ENCODE measurements at regions not wholly inside any gene's neighbourhood (a gene's known extent, or its start where the extent isn't known, plus 50 kb on each side); places are given as distances from the start of the nearest gene placed in this dataset.

DNA sequence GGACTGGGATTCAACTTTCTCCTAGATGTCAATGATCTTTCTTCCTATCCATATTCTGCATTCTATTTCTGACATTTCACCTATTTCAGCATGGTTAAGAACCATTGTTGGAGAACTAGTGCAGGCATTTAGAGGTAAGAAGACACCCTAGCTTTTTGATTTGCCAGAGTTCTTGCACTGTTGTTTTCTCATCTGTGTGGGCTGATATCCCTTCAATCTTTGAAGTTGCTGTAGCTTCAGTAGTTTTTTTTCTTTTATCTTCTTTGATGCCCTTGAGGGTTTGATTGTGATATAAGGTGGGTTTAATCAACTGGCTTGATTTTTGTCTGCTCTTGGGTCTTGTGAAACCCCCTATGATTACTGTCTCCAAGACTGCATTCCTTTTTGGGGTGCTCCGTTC, 502.1 kb downstream of the ETS1 start:
- H3K27me3 Mint-ChIP-seq = peaks cover 19% of the 10 kb centered on the region
- H3K9me3 Mint-ChIP-seq (ENCODE audit: insufficient read depth) = peaks cover 15% of the 10 kb centered on the region

GRCh38 chr11:128082574-128082973, 504.8 kb downstream of the ETS1 start:
- Histone ChIP-seq H3K27ac (ENCODE audit: low read length in 2 of 2) (no peak overlapping the region), H3K4me2 (replicated peaks; ENCODE audit: low read depth, low read length, poor library complexity, severe bottlenecking) (no peak overlapping the region), H3K4me3 (ENCODE audit: control extremely low read depth in 1 of 5, extremely low read depth in 1 of 5, insufficient read depth in 1 of 5, low read depth in 2 of 5, low read length in 4 of 5) (no peak overlapping the region), H4K20me1 (ENCODE audit: control insufficient read depth, insufficient read depth, low read length, poor library complexity, severe bottlenecking) (no peaks in the 10 kb centered on the region), H3K79me2 (ENCODE audit: control insufficient read depth, insufficient read depth, low read length) (no peaks in the 10 kb centered on the region), H3K27me3 (replicated peaks in 1 of 4; ENCODE audit: control extremely low read depth in 1 of 4, control insufficient read depth in 3 of 4, insufficient read depth in 4 of 4, low read length in 3 of 4) (peaks cover 0 to 3% (median 0%) of the 10 kb centered on the region in 4 experiments), H3K9ac (ENCODE audit: low read length) (no peak overlapping the region), H2AFZ (ENCODE audit: insufficient read depth, low read depth, low read length, poor library complexity, severe bottlenecking) (no peak overlapping the region), H3K9me3 (ENCODE audit: control extremely low read depth in 1 of 3, control insufficient read depth in 2 of 3, insufficient read depth in 1 of 3, low read length in 2 of 3) (no peaks in the 10 kb centered on the region), H3K4me1 (ENCODE audit: control insufficient read depth in 2 of 2, insufficient read depth in 2 of 2, low read length in 2 of 2) (no peaks in the 10 kb centered on the region), H3K36me3 (replicated peaks in 1 of 2; ENCODE audit: control extremely low read depth in 1 of 2, control insufficient read depth in 1 of 2, extremely low read depth in 1 of 2, insufficient read depth in 2 of 2, low read length in 1 of 2) (no peaks in the 10 kb centered on the region)
- intact Hi-C loops (cut with micrococcal nuclease) = no loop called here
- Mint-ChIP-seq H3K4me3 (no peak overlapping the region), H3K27ac (no peak overlapping the region), H3K9me3 (ENCODE audit: insufficient read depth) (peaks cover 3% of the 10 kb centered on the region), H3K4me1 (no peaks in the 10 kb centered on the region), H3K27me3 (peaks cover 20% of the 10 kb centered on the region)
- no CpG with 5 or more reads among the region's 2 CpGs for WGBS (ENCODE audit: insufficient coverage)
- TF ChIP-seq EZH2 (IDR thresholded peaks at IDR 0.05; ENCODE audit: borderline replicate concordance, insufficient read depth, low read depth, low read length, poor library complexity, severe bottlenecking) = no peak
- no peak for TF ChIP-seq CTCF (IDR thresholded peaks at IDR 0.05)
- POLR2A ChIA-PET = no interaction called here
- DNase-seq = no peak
- no peak for ATAC-seq (ENCODE audit: low read depth)
- CTCF ChIA-PET = no interaction called here

More for the DNA sequence above, 502.1 kb downstream of the ETS1 start:
- no peak overlapping the region for H3K27ac Mint-ChIP-seq
- Histone ChIP-seq H2AFZ (ENCODE audit: insufficient read depth, low read depth, low read length, poor library complexity, severe bottlenecking) (no peak overlapping the region), H4K20me1 (ENCODE audit: control insufficient read depth, insufficient read depth, low read length, poor library complexity, severe bottlenecking) (no peaks in the 10 kb centered on the region), H3K36me3 (replicated peaks in 1 of 2; ENCODE audit: control extremely low read depth in 1 of 2, control insufficient read depth in 1 of 2, extremely low read depth in 1 of 2, insufficient read depth in 2 of 2, low read length in 1 of 2) (no peaks in the 10 kb centered on the region), H3K27ac (ENCODE audit: low read length in 2 of 2) (no peak overlapping the region), H3K79me2 (ENCODE audit: control insufficient read depth, insufficient read depth, low read length) (no peaks in the 10 kb centered on the region), H3K27me3 (replicated peaks in 1 of 4; ENCODE audit: control extremely low read depth in 1 of 4, control insufficient read depth in 3 of 4, insufficient read depth in 4 of 4, low read length in 3 of 4) (peaks cover 0 to 3% (median 0%) of the 10 kb centered on the region in 4 experiments), H3K4me1 (ENCODE audit: control insufficient read depth in 2 of 2, insufficient read depth in 2 of 2, low read length in 2 of 2) (no peaks in the 10 kb centered on the region), H3K9ac (ENCODE audit: low read length) (no peak overlapping the region), H3K4me2 (replicated peaks; ENCODE audit: low read depth, low read length, poor library complexity, severe bottlenecking) (no peak overlapping the region), H3K9me3 (ENCODE audit: control extremely low read depth in 1 of 3, control insufficient read depth in 2 of 3, insufficient read depth in 1 of 3, low read length in 2 of 3) (peaks cover 0 to 5% (median 0%) of the 10 kb centered on the region in 3 donors), H3K4me3 (ENCODE audit: control extremely low read depth in 1 of 5, extremely low read depth in 1 of 5, insufficient read depth in 1 of 5, low read depth in 2 of 5, low read length in 4 of 5) (no peak overlapping the region)
- CTCF ChIA-PET = no interaction called here
- DNase-seq = no peak
- H3K4me3 Mint-ChIP-seq = no peak overlapping the region
- no peak for TF ChIP-seq CTCF (IDR thresholded peaks at IDR 0.05)
- TF ChIP-seq EZH2 (IDR thresholded peaks at IDR 0.05; ENCODE audit: borderline replicate concordance, insufficient read depth, low read depth, low read length, poor library complexity, severe bottlenecking) = no peak
- WGBS (ENCODE audit: insufficient coverage) = no CpG with 5 or more reads among the region's 1 CpG
- no peaks in the 10 kb centered on the region for H3K4me1 Mint-ChIP-seq
- intact Hi-C loops (cut with micrococcal nuclease) = no loop called here
- POLR2A ChIA-PET = no interaction called here
- no peak for ATAC-seq (ENCODE audit: low read depth)

Measured in B cell (primary cell).